ENCODE measurements at regions not wholly inside any gene's neighbourhood (a gene's known extent, or its start where the extent isn't known, plus 50 kb on each side); places are given as distances from the start of the nearest gene placed in this dataset.
"Not testable (repeated sequence)": the region's sequence is repeated elsewhere in the genome, so short reads cannot be mapped to it uniquely, and the experiment has no call there.

DNA sequence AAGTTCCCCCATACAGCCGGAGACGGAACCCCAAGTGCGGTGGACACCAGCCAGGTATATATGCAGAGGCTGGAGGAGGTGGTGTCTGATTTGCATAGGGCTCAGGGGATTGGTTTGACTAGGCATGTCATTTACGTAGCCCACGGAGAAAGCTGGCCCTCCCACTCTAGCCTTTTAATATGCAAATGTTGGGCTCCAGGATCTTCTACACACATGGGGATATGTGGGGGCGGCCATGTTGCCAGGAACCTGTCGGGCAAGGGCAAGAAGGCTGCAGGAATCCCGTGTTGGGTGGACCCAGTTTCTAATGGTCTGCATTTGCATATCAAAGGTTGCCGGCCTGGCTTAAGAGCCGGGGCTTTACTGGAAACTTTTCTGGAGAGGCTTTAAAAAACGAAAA, 57.4 kb downstream of the FTHL17 start:
- not testable (repeated sequence) for DNase-seq (ENCODE audit: low spot score)

DNA sequence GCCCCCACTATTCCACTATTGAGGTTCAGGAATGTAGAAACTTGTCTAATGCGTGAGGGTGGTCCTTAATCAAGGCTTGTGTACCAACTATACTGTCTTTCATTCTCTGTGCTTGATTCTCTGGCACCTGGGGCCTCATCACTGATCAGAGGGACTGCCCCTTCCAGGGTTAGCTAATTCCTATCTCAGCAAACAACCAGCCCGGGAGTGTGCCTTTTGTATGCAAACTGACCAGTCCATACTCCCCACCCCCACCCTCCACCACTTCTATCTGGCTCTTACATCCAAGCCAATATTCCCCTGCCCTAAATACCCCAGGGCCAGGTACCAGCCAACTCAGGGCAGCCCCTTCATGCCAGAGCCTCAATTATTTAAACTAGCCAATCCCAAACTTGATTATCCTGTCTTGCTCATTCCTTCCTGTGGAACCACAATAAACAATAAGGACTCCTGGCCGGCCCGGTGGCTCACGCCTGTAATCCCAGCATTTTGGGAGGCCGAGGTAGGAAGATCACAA, 59.3 kb downstream of the FTHL17 start:
- no peak for DNase-seq (ENCODE audit: low spot score)

DNA sequence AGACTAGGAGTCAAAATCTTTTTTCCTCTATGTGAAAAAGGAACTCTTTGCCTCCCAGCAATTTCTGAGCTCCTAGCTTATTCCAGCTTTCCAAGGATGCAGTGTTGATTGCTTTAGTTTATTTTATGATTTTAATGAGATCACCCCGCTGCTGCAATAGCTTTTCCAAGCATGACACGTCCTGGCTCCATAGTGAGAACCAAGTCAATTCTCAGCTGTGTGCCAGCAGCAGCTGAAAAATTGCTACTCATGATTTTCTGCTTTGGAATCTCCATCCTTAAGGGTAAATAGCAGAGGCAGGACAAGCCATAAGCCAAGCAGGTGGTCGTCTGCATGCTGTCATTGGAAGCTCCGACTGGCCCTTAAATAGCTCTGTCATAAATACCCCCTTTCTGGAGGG, 64.5 kb downstream of the FTHL17 start:
- no peak for DNase-seq (ENCODE audit: low spot score)

DNA sequence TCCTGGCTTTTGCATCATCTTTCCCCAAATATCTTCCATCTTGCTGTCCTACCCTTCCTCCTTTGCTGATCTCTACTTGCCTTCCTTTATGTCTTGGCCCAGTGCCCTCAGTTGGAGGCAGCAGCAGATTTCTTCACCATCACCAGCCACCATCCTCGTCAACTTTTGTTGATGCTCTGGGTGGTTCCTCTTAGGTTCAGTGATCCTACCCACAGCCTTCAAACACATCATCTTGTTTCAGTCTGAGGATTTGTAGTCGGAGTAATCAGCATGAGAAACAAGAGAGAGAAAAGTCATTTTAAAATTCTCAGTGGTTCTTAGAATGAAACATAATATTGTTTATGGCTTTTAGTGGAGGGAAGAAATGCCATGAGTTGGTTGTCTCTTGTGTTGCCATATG, 65.8 kb downstream of the FTHL17 start:
- DNase-seq (ENCODE audit: low spot score): no peak

DNA sequence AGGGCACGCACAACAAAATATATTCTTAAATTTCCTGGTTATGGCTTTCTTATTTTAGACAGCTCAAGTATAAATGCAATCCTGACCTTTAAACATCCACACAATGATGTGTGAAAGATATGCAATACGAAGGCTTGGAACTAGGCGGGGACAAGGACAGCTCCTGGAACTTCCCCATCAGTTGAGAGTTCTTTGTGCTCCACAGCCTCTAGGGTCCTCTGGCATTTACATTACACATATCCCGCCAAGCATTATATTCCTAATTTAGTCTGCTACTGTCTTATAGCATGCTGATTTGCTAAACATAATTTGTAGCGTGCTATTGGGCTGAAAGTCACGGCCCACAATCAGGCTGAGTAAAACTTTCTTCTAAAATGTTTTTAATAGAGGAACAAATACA, 74.4 kb downstream of the FTHL17 start:
- no peak for DNase-seq (ENCODE audit: low spot score)

DNA sequence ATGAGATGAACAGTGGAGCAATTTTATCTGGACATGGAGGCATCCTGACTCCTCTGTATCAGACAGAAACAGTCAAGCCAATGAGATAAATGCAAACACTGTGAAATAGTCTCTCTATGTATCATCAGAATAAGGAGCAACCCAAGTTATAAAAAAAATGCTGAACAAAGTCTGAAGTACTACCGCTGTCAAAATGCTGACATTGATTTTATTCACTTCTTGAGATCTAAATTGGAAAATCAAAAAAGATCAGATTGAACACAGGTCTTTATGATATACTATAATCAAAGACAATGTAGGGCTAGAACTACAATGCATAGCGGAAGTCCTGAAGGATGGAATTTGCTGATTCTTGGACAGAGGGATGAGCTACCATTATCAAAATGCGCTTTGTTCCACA, 76.1 kb downstream of the FTHL17 start:
- DNase-seq (ENCODE audit: low spot score): no peak

DNA sequence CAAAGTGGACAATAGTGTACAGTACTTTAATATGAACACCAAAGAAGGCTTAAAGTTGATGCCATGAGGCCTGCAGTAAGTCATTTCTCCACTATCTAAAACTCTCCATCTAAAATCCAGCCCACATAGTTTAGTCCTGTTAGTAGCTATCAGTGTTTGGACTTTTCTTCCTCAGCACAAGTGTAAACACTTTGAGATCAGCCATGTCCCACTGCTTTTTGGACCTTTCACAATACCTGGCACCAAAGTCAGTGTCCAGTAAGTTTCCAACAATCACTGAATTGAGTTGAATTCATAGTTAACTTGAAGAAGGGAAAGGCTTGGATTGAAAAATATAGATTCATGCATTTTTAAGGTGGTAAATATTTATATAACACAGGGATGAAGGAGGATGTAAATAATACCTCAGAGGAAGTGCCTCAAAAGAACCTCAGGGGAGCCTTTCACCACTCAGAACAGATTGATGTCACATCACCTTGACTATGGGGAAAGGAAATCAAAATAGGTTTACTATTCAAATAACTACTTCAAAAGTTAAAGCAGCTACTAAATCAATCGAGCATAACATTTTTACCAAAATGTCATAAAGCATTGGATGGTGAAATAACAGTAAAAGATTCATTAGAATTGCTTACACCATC, 76.7 kb downstream of the FTHL17 start:
- no peak for DNase-seq (ENCODE audit: low spot score)

DNA sequence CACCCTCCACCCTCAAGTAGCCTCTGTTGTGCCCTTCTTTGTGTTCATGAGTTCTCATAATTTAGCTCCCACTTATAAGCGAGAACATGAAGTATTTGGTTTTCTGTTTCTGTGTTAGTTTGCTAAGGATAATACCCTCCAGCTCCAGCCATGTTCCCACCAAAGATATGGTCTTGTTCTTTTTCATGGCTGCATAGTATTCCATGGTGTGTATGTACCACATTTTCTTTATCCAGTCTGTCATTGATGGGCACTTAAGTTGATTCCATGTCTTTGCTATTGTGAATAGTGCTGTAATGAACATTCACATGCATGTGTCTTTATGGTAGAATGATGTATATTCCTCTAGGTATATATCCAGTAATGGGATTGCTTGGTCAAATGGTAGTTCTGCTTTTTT, 77.8 kb downstream of the FTHL17 start:
- DNase-seq (ENCODE audit: low spot score): not testable (repeated sequence)

DNA sequence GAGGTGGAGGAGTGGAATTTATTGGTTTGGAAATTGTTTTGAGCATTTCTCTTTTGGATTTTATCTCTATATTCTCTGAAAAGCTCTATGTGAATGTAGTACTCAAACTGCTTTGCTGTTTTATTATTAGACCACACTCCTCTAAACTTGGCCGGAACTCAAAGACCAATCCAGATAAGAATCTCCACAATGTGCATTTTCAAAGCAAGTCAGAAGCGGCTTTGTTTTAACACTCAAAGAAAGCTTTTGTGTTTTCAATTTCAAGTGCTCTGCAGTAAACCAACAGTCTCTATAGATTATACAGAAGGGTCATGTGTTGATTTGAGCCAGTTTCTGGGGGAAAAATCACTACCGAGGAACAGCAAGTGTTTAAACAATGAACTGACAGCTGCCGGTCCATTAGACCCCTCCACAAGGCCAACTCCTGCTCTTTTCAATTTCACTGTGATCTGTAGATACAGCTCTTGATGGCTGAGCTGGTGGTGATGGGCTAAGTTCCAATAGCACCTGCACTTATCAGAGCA, 79.4 kb downstream of the FTHL17 start:
- no peak for DNase-seq (ENCODE audit: low spot score)

DNA sequence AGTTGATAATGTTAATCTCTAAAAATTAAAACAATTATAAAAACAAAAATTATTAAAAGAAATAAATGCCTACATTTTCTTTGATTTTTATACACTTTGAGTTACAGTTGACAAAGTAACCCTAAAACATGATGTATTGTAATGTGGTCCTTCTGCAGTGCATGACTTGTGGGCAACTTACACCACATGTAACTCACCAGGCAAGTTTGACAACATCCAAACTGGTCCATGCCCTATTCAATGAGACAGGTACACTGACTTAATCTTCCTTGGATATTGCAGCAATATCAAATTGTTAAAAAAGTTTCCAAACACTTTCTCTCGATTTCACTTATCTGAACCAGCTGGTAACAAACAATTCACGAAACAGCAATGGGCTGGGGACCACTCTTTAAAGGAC, 81.5 kb downstream of the FTHL17 start:
- no peak for DNase-seq (ENCODE audit: low spot score)

DNA sequence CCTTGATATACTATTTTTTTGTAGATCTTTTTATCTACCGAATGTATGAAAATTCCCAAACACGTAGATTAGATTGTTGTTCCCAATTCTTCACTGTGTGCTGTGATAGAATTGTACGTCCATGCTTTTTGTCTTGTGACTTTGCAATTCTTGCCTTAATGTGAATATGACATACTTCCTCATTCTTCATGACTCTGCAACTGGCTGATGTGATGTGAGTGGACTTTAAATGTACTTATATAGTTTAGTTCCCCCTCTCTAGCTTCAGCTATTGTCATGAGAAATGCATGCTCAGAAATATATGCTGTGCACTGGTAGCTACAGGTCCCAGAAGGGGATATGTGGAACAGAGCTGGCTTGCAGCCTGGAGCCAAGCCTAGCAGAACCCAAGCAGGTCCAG, 89.4 kb downstream of the FTHL17 start:
- no peak for DNase-seq (ENCODE audit: low spot score)

DNA sequence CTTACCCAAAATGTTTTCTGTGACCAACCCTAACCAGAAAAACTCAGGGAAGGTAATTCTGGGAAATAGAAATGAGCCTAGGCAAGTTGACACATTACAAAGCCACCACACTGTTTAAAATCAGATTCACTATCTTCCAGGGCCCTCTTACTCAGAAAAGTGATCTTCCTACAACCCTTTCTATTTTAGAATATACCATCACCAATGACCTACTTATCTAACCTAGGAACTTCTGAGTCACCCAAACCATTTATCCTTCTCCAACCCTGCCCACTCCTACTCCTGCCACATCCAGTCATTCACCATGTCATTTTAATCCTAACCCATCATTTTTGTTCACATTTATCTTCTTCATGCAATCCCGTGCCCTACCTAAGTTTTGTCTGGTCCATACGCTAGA, 89.9 kb downstream of the FTHL17 start:
- DNase-seq (ENCODE audit: low spot score): no peak

DNA sequence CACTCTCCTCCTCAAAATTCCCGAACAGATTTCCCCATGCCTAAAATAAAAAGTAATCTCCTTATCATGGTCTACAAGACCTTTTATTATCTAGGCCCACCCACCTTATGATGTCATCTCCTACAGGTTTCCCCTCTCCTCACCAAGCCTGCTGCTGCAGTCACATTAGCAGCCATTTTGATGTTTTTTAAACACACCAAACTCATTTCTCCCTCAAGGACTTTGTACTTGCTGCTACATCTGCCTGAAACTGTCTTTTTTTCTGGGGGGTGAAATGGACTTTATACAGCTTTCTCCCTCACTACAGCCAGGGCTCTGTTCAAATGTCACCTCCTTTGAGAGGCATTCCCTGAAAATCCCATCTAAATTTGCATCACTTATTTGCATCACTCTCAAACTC, 90.2 kb upstream of the TAB3 start:
- no peak for DNase-seq (ENCODE audit: low spot score)

DNA sequence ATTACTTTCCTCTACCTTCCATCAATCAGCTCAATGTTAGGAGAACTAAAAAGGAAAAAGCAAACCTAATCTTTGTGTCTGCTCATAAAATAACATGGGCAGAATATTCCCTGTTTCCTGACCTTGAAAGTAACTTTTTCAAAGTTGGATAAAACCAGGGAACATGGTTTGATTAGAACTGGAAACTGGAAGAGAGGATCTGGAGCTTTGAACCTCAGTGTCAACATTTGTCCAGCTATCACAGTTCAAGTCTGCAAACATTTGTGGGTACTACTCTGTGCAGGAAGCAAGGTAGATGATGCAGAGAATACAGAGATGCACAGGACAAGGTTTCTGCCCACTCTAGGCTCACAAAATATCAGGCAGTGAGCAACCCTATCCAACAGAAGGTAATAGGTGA, 86.4 kb upstream of the TAB3 start:
- no peak for DNase-seq (ENCODE audit: low spot score)

DNA sequence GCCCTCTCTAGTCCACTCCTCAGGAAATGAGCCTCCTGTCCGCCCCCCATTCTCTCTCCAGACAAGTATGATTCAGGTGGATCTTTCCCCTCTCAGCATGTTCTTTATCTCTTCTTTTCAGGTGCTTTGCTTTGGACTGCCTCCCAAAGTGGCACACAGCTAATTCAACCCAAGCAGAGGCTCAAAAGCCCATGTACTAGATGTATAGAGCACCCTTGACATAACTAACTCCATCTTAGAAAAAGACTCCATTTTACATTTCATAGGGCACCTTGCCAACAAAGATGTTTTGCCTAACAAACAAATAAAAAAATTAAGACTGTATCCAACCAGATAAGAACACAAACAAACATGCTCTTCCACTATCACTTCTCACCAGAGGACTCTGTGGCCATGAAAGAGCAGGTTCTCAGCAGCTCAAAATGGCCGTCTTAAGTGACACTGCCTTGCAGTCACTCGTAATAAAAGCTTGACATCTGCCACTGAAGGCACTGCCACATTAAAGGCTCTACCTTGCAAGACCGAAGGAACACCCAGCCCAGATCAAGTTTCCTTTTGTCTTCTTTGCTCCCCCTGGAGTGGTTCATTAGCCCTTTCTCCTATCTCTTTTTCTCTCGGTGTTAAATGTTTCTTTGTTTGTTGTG, 84.9 kb upstream of the TAB3 start:
- DNase-seq (ENCODE audit: low spot score): no peak

DNA sequence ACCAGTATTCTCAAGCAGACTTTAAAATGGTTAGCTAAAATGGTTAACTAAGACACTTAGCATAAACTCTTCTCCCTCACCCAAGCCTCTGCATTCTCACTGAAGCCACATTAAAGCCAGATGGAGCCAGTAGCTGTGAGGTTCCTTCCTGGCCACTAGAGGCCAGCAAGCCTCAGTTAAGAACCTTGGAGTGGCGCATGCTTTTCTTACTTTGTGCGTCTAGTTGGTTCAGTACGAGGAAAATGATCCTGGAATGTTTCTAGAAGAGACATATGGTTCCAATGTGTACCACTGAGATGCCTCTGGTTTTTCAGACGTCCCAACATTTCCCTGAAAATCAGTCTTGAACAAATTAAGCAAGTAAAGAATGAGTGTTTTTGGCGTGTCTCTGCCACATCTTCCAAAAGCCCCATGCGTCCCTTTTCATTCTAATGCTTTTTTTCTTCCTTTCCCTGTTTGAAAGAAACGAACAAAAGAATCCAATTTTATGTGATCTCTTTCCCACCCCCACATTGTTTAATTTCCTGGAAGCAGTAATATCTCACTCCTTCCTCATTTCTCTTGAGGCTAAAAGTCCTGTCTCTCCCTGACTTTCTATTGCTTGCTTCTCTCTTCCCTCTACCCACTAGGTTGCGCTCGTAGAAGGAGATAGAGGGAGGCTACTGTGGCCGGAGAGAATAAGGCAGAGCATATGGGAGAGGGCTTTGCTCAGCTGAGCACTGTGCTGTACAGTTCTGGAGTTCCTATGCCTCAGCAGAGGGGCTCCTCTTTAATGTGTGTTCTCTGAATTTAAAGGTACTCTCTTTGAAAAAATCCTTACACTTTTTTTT, 82.9 kb upstream of the TAB3 start:
- peak; percentile 3 for DNase-seq (ENCODE audit: low spot score)

DNA sequence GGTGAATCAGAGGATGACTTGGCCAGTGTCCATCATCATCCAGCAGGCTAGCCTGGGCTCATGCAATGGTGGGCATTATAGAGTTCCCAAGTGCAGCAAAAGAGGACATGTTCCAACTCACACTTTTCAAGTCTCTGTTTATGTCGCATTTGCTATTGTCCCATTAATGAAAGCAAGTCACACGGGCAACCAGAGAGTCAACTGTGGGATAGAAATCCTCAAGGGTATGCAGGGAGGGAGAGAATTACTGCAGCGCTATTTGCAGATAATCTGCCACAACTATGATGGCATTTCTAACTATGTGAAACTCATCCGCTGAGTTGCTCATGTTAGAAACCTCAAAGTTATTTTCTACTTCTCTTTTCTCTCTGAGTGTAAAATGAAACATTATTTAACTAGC, 78.5 kb upstream of the TAB3 start:
- DNase-seq (ENCODE audit: low spot score): no peak

DNA sequence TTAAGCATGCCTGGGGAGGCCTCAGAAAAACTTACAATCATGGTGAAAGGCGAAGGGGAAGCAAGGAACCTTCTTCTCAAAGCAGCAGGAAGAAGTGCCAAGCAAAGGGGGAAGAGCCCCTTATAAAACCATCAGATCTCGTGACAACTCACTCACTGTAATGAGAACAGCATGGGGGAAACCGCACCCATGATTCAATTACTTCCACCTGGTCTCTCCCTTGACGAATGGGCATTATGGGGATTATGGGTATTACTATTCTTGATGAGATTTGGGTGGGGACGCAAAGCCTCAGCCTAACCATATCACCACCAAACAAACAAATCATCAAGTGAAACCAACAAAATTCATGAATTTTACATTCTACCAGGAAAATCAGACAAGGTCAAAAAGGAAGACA, 76.7 kb upstream of the TAB3 start:
- no peak for DNase-seq (ENCODE audit: low spot score)

DNA sequence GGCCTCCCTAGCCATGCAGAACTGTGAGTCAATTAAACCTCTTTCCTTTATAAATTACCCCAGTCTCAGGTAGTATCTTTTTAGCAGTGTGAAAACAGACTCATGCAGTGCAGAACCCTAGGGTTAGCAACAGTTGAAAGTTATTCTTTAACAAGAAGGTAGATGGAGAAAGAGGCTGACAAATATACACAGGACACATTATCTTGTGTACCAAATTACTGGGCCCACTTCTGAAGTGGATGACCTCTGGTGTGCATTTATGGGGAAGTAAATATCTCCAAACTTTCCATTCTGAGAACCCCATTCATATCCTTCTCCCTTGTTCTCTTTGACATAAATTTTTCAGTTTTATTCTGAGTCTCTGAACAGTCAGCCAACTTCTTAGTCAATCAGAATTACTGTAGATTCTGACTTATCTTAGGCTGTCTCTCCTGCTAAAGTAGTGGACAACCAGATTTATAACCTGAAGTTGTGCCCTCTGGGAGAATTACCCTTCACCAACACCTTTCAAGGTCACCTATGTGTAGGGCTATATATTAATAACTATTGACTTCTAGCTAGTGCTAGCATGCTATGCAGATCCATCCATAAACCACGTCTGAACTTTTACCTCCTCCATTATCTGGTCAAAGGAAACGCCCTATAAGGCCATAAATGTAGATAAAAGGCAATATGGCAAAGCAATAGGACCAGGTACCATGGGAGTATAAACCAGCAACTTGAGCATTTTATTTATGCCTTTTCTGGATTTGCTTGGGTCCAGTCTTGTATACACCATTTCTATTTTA, 72.5 kb upstream of the TAB3 start:
- DNase-seq (ENCODE audit: low spot score): no peak

DNA sequence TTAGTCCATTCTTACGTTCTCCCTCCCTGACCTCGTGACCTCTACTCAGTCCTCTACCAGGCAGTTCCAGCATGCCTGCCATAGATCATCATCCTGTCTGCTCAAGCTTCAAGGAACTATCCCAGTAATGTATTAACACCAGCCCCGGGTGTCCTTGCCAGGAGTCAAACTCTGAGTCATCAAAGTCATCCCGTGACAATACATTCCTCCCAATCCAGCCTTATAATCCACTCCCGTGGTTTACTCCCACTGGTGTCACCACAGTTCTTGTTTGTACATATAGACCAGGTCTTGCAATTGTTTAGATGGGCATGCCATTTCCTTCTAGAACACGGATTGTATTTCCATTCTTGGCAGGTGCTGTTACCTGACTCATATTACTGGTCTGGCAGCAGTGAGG, 68.7 kb upstream of the TAB3 start:
- no peak for DNase-seq (ENCODE audit: low spot score)

DNA sequence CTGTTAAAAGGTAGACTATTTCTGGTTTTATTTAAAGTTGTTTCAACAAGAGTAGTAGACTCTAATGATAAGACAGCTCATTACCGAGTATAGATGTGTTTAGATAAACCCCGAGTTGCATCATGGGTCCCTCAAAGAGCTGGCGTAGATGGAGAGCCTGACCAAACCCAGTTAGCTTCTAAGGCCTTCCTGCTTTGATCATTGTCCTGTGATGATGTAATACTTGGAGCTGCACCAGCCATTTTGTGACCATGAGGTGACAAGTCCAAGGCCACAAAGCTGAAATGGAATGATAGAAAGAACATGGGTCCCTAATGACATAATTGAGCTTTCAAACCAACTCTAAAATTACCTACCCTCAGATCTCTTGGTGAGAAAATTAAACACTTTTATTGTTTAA, 66.6 kb upstream of the TAB3 start:
- no peak for DNase-seq (ENCODE audit: low spot score)

DNA sequence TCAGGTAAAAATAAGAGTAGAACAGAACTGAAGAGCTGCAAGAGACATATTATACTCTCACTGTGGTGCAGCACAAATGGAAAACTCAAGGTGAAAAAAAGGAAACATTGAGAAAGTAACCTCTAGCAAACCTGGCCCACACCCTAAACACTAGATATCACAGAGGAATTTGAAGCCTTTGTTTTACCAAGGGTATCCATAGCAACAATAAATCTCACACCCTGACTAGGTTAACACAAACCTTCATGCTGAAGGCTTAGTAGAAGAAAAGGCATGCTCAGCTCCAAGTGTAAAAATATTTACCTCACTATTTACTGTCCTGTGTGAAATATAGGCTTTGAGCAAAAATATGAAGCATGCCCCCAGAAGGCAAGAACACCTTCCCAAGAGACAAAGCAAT, 61.9 kb upstream of the TAB3 start:
- DNase-seq (ENCODE audit: low spot score): no peak

Measured in hematopoietic multipotent progenitor cell treated with erythropoietin and hydrocortisone succinate and interleukin-3 and kit ligand, for 15 days (in vitro differentiated cells).